HG03432 (cell line): ENCODE measurements at regions not wholly inside any gene's neighbourhood (a gene's known extent, or its start where the extent isn't known, plus 50 kb on each side); places are given as distances from the start of the nearest gene placed in this dataset.
A peak's percentile ranks its signal among the peaks of the same experiment; 100 is the strongest.

Source experiments
- ATAC-seq: cut with Tn5 transposase; IDR thresholded peaks from one replicate; pipeline ENCODE4 v1.9.1; 2021; ENCODE audit warnings: mild to moderate bottlenecking, moderate library complexity; ENCODE audit not compliant: unreplicated experiment

- ATAC-seq: no peak
Measured at GRCh38 chr7:18305866-18306265, 189.7 kb upstream of the HDAC9 start.

- no peak for ATAC-seq
Measured at GRCh38 chr7:18306696-18307095, 188.9 kb upstream of the HDAC9 start.

GRCh38 chr7:18308938-18309337 lies 186.6 kb upstream of the HDAC9 start:
- no peak for ATAC-seq

GRCh38 chr7:18312482-18312881 lies 183.1 kb upstream of the HDAC9 start:
- no peak for ATAC-seq

GRCh38 chr7:18313965-18314364 lies 181.6 kb upstream of the HDAC9 start:
- no peak for ATAC-seq

GRCh38 chr7:18315241-18315640 lies 180.3 kb upstream of the HDAC9 start:
- ATAC-seq: no peak

- ATAC-seq: no peak
Measured at GRCh38 chr7:18317941-18318340, 177.6 kb upstream of the HDAC9 start.

- peak; percentile 13 for ATAC-seq
Measured at GRCh38 chr7:18320422-18320821, 175.1 kb upstream of the HDAC9 start.

- peak; percentile 88 for ATAC-seq
Measured at GRCh38 chr7:18320971-18321567, 174.5 kb upstream of the HDAC9 start.

- no peak for ATAC-seq
Measured at GRCh38 chr7:18330548-18330947, 165.0 kb upstream of the HDAC9 start.

- ATAC-seq: no peak
Measured at GRCh38 chr7:18336626-18337025, 158.9 kb upstream of the HDAC9 start.

GRCh38 chr7:18337048-18337809 lies 158.3 kb upstream of the HDAC9 start:
- ATAC-seq: no peak

- no peak for ATAC-seq
Measured at GRCh38 chr7:18338910-18339523, 156.5 kb upstream of the HDAC9 start.

- no peak for ATAC-seq
Measured at GRCh38 chr7:18341756-18342155, 153.8 kb upstream of the HDAC9 start.

- no peak for ATAC-seq
Measured at GRCh38 chr7:18343047-18343446, 152.5 kb upstream of the HDAC9 start.

GRCh38 chr7:18344536-18344935 lies 151.0 kb upstream of the HDAC9 start:
- ATAC-seq: no peak

- peak; percentile 84 for ATAC-seq
Measured at GRCh38 chr7:18345641-18346234, 149.8 kb upstream of the HDAC9 start.

- no peak for ATAC-seq
Measured at GRCh38 chr7:18347170-18347569, 148.4 kb upstream of the HDAC9 start.

- ATAC-seq: no peak
Measured at GRCh38 chr7:18350678-18351077, 144.9 kb upstream of the HDAC9 start.

GRCh38 chr7:18352339-18353255 lies 143.0 kb upstream of the HDAC9 start:
- peak; percentile 70 for ATAC-seq

- ATAC-seq: no peak
Measured at GRCh38 chr7:18353339-18353738, 142.2 kb upstream of the HDAC9 start.
